Cerebellar nuclear complex (tissue), 1 donor: ENCODE measurements at regions not wholly inside any gene's neighbourhood (a gene's known extent, or its start where the extent isn't known, plus 50 kb on each side); places are given as distances from the start of the nearest gene placed in this dataset.

Experiments used
- DNase-seq, 2 experiments: peaks; one replicate each; lab custom pipeline; 2025; lab: John Stamatoyannopoulos, UW

- DNase-seq: no peak
These were observed 268.9 kb upstream of the KCNIP4 start for GRCh38 chr4:22217480-22217879.

GRCh38 chr4:22216278-22216677 is 267.7 kb upstream of the KCNIP4 start:
- no peak for DNase-seq

GRCh38 chr4:22215084-22215483 is 266.5 kb upstream of the KCNIP4 start:
- DNase-seq: no peak

- DNase-seq: no peak
These were observed 255.1 kb upstream of the KCNIP4 start for GRCh38 chr4:22203711-22204011.

- no peak for DNase-seq
These were observed 254.6 kb upstream of the KCNIP4 start for GRCh38 chr4:22202975-22203710.

- DNase-seq: no peak
These were observed 253.8 kb upstream of the KCNIP4 start for GRCh38 chr4:22202246-22202974.

- no peak for DNase-seq
These were observed 252.7 kb upstream of the KCNIP4 start for GRCh38 chr4:22201256-22201655.

- no peak for DNase-seq
These were observed 248.0 kb upstream of the KCNIP4 start for GRCh38 chr4:22196551-22196950.

- DNase-seq: no peak
These were observed 243.5 kb upstream of the KCNIP4 start for GRCh38 chr4:22192084-22192511.

GRCh38 chr4:22191565-22191964 is 243.0 kb upstream of the KCNIP4 start:
- no peak for DNase-seq

GRCh38 chr4:22190855-22191254 is 242.3 kb upstream of the KCNIP4 start:
- no peak for DNase-seq

- no peak for DNase-seq
These were observed 238.7 kb upstream of the KCNIP4 start for GRCh38 chr4:22187203-22187820.

- DNase-seq: no peak
These were observed 233.2 kb upstream of the KCNIP4 start for GRCh38 chr4:22181736-22182135.

GRCh38 chr4:22179124-22179874 is 230.7 kb upstream of the KCNIP4 start:
- DNase-seq: no peak

GRCh38 chr4:22174640-22175039 is 226.1 kb upstream of the KCNIP4 start:
- DNase-seq: no peak

GRCh38 chr4:22170353-22170752 is 221.8 kb upstream of the KCNIP4 start:
- DNase-seq: no peak

GRCh38 chr4:22167201-22167600 is 218.6 kb upstream of the KCNIP4 start:
- DNase-seq: no peak

- DNase-seq: no peak
These were observed 213.9 kb upstream of the KCNIP4 start for GRCh38 chr4:22162454-22162853.

GRCh38 chr4:22130741-22131140 is 182.2 kb upstream of the KCNIP4 start:
- DNase-seq: no peak

GRCh38 chr4:22129454-22130029 is 181.0 kb upstream of the KCNIP4 start:
- DNase-seq: no peak

- no peak for DNase-seq
These were observed 173.5 kb upstream of the KCNIP4 start for GRCh38 chr4:22122062-22122461.

- DNase-seq: no peak
These were observed 166.7 kb upstream of the KCNIP4 start for GRCh38 chr4:22115262-22115661.
